Cardiac fibroblast (primary cell): ENCODE measurements at regions not wholly inside any gene's neighbourhood (a gene's known extent, or its start where the extent isn't known, plus 50 kb on each side); places are given as distances from the start of the nearest gene placed in this dataset.
A peak's percentile ranks its signal among the peaks of the same experiment; 100 is the strongest.

Experiments
- DNase-seq, 2 donors: peaks; one replicate each; pipeline versions ENCODE4 v3.0.0 to v3.0.0-alpha.2; 2010; ENCODE audit warnings: low read depth in 2 of 2
- H3K4me3 ChIP-seq, 2 donors: replicated peaks in 1 of 2; 1 replicate in 1 of 2; 2 replicates in 1 of 2; pipeline ENCODE4 v1.5.1; 2011; ENCODE audit warnings: low read depth in 2 of 2, low read length in 2 of 2, mild to moderate bottlenecking in 2 of 2, moderate library complexity in 1 of 2
- TF ChIP-seq, protein P1 (sequence below): IDR thresholded peaks from one replicate; pipeline ENCODE4 v1.5.1; 2011; ENCODE audit warnings: low read depth, mild to moderate bottlenecking, low read length, inconsistent platforms

DNA sequence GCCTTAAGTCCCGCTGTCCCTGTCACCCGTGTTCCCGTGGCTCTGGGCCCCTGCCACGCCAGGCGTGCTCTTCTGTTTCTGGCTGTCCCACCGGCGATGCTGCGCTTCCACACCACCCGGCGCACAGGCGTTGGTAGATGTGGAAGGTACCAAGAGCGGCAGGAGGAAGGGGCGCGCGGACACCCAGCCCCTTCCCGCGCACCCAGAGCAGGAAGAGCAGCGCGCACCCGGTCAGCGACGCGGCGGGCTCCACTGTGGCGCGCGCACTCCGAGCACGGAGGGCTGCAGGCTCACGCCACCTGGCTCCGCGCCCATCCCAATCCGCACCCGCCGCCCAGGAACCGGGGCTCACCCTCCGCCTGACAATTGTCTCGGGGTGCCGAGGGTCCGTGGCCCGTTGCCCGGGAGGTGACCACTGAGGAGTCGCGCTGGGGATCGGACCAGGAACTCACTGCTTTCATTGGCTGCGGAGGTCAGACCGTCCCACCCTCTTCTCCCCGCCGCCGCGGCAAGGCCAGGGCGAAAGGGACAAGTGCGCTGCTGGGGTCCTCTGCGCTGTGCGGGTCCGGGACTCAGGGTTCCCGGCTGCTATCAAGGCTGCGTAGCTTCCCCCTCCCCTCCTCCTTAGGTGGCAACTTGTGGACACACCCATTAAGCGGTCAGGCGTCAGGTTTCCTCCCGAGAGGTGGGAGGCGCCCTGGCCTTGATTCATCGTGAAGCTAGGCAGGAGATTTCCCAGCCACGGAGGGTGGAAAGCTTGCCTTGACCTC, 121.6 kb upstream of the ZNF92 start:
- TF ChIP-seq, protein P1, sequence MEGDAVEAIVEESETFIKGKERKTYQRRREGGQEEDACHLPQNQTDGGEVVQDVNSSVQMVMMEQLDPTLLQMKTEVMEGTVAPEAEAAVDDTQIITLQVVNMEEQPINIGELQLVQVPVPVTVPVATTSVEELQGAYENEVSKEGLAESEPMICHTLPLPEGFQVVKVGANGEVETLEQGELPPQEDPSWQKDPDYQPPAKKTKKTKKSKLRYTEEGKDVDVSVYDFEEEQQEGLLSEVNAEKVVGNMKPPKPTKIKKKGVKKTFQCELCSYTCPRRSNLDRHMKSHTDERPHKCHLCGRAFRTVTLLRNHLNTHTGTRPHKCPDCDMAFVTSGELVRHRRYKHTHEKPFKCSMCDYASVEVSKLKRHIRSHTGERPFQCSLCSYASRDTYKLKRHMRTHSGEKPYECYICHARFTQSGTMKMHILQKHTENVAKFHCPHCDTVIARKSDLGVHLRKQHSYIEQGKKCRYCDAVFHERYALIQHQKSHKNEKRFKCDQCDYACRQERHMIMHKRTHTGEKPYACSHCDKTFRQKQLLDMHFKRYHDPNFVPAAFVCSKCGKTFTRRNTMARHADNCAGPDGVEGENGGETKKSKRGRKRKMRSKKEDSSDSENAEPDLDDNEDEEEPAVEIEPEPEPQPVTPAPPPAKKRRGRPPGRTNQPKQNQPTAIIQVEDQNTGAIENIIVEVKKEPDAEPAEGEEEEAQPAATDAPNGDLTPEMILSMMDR = no peak
- DNase-seq = peak; percentile 15 to 28
- H3K4me3 ChIP-seq = peak overlapping the region; percentile 65

DNA sequence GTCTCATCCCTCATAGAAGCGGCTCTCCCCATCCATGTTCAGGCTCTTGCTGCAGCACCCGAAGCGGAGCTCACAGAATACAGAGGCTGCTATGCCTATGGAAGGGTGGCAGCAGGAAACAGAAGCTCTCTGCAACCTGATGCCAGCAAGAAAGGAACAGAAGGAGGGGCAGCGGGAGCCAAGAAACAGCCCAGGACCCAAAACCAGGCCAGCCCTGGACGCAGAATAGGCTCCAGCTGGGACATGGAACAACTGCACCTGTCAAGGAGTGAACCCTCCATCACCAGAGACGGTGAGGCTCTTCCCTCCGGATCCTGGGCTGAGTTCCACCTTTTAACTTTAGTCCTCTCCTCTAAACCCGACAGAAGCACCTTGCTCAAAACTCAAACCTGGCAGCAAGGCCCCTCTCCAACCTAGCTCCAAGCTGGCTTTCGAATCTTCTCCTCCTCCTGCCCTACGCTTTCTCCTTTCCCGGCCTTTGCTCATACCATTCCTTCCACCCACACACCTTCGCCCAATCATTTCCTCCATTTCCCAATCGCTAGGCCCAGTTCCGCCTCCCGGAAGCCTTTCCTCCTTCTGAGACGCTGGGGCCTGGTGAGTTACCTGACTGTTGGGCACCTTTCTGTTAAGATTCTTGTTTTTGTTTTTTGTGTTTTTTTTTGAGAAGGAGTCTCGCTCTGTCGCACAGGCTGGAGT, 122.8 kb upstream of the ZNF92 start:
- no peak overlapping the region for H3K4me3 ChIP-seq
- TF ChIP-seq, protein P1 = no peak
- DNase-seq = no peak

DNA sequence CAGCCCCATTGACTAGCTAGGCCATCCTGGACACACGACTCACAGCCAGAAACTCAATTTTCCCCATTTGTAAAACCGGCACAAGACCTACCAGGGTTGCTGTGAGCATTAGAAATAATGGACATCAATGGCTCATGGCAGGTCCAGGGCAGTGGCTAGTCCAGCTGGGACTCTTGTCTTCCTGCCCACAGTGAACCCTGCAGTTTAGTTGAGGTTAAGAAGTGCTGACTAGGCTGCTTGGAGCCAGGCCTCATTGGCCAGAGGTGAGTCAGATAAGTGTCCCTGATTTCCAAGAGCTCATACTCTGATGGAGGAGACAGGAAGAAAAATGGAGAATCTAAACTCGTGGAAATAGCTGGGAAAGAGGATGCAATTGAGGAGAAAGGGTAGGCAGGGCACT, 123.4 kb upstream of the ZNF92 start:
- DNase-seq = no peak
- TF ChIP-seq, protein P1 = no peak
- no peak overlapping the region for H3K4me3 ChIP-seq

DNA sequence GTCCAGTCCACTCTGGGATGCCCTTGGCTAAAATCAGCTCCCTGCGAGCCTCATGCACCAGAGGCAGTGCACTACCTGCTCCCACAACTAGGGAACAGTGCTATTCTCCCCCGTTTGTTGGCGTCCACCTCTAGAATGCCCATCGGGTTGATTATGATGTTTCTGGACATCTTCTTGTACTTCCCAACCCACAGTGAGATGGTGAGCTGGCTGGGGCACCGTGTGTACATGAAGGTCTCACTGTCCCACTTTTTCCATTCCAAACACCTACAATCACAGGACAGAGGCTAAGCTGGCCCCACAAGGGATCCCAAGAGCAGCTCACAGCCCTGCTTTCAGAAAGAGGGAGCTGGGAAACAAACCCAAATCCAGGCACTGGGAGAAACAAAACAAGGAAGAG, 126.2 kb upstream of the ZNF92 start:
- no peak for DNase-seq
- H3K4me3 ChIP-seq = no peak overlapping the region
- TF ChIP-seq, protein P1 = no peak

DNA sequence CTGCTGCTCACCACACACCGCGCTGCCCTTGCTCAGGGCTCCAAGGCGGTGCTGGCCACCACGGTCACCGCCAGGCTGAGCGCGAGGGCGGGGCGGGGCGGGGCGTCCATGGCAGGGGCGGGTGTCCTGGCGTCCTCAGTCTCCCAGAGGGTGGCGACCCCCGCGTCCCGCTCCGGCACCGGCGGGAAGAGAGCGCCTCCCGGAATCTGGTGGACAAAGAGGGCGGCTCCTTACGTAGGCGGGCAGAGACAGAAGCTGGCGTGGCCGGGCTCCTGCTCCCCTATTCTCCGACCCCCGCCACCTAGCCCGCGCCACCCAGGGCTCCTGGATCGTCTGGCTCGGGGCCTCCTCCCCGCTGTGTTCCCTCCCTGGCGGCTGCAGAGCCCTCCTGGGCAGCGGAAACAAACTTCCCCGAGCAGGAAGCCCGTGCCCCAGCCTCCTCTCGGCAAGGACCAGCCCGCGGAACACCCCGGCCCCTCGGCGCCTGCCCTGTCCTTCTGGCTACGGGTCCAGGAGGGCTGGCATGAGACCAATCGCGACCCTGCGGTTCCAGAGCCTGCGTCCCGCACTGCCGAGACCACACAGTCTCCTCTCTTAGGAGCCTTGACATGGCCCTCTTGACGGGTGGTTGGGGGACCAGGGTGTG, 133.8 kb upstream of the ZNF92 start:
- DNase-seq = peak in 1 of 2 donors; percentile 6
- peak overlapping the region; percentile 38 to 39 for H3K4me3 ChIP-seq
- TF ChIP-seq, protein P1 = no peak

DNA sequence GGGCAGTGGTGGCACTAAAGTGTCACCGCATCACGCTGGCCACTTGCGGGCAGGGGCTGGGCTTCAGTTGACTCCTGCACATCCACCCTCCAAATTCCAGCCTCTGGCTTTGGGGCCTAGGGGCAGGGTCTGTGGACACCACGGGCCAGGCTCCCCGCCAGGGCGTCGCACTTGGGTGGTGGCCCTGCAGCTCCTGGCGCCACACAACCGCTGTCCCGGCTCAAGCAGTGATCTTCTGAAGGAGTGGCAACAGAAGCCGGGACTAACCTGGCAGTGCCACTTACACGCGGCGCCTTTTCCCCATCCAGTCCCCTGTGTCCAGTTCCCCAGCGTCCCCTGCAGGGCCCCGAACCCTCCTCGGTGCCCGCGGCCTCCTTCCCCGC, 134.3 kb upstream of the ZNF92 start:
- peak overlapping the region in 1 of 2 donors; percentile 38 for H3K4me3 ChIP-seq
- no peak for DNase-seq
- TF ChIP-seq, protein P1 = no peak
